NCI-H2081 (cell line): ENCODE measurements at regions not wholly inside any gene's neighbourhood (a gene's known extent, or its start where the extent isn't known, plus 50 kb on each side); places are given as distances from the start of the nearest gene placed in this dataset.
A peak's percentile ranks its signal among the peaks of the same experiment; 100 is the strongest.
"Not testable (repeated sequence)": the region's sequence is repeated elsewhere in the genome, so short reads cannot be mapped to it uniquely, and the experiment has no call there.

Experiments used
- DNase-seq, 2 experiments: peaks; one replicate each; lab custom pipeline; 2025; lab: John Stamatoyannopoulos, UW

DNA sequence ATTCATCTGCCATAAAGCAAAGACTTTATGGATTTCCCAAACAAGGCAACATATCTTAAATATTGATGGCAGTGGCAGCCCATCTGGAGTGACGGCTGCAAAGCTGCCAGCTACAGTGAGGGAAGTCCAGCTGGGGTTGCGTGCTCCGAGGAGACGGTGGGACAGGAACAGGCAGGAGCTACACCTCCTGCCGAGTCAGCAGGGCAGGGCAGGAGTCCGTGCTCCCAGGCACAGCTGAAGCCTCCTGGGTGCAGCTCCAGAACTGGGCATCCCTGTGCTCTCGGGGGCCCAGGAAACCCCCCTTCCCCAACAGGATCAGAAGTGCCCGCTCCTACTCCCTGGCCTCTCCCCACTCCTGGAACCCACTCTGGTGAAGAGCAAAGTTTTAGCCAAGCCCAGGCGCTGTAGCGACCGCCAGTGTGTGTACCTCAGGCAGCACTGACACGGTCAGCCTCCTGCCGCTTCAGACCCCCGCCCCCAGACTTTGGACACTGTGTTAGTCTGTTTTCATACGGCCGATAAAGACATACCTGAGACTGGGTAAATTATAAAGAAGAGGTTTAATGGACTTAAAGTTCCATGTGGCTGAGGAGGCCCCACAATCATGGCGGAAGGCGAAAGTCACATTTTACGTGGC is 556.4 kb upstream of the CCDC54 start:
- no peak for DNase-seq

DNA sequence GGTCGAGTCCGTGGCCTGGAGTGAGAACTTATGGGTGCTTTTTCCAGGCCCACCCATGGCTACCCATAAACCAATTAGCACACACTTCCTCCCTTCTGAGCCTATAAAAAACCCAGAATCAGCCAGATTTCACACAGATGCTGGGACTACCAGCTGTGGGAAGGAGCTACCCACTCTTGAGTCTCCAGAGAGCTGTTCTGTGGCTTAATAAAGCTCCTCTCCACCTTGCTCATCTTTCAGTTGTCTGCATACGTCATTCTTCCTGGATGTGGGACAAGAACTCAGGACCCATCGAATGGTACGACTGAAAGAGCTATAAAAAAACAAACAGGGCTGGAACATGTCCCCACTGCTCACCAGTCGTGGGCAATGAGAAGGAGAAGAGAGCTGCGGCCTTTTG is 555.4 kb upstream of the CCDC54 start:
- DNase-seq, result no peak

DNA sequence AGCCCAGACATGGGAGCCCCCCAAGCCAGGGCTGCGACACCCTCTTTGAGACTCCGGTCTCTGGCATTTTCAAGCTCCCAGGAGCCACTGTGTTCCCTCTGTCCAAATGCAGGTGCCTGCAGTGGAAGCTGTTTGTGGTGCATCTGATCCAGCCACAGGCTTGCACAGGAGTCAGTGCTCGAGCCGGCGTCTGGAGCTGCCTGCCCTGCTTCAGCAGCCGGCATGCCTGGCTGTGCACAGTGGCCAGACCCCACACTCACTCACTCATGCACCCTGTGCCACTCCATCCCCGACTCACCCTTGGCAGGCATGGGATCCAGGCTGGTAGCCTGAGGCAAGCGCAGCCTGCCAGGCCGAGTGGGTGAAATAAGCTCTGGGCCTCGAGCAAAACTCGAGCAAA is 555.0 kb upstream of the CCDC54 start:
- DNase-seq, result no peak

DNA sequence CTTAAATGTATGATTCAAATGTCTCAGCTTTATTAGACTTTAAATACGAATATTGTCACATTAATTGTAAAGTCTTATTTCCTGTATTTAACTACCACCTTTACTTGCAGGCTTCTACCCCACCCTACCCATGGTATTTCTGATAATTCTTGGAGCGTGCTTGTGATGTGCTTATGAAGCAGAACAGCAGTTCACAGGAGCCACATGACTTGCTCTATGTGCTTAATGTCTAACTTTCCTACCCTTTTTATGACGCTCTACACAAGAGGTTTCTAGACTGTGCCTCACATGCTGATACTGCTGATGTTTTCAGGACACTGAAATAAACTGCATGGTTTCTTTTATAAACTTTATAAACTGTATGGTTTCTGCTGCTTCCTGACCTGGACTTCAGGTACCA is 553.5 kb upstream of the CCDC54 start:
- no peak for DNase-seq

DNA sequence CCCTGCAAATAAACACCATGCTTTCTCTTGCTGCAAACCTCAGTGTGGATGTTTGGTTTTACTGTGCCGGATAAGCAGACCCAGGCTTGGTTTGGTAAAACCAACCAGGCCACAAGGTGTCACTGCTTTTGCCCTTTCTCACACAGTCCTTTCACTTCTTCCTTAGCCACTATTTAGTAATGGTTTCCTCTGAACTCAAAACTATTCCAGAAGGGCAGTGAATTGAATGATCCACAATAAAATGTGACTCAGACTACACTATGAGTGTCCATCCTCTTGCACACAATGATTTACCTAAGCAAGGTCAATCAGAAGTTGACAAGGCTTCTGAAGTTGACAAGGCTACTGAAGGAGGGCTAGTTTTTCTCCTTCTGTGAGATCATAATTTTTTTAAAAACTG is 552.4 kb upstream of the CCDC54 start:
- peak in 1 of 2 experiments; percentile 8 for DNase-seq

DNA sequence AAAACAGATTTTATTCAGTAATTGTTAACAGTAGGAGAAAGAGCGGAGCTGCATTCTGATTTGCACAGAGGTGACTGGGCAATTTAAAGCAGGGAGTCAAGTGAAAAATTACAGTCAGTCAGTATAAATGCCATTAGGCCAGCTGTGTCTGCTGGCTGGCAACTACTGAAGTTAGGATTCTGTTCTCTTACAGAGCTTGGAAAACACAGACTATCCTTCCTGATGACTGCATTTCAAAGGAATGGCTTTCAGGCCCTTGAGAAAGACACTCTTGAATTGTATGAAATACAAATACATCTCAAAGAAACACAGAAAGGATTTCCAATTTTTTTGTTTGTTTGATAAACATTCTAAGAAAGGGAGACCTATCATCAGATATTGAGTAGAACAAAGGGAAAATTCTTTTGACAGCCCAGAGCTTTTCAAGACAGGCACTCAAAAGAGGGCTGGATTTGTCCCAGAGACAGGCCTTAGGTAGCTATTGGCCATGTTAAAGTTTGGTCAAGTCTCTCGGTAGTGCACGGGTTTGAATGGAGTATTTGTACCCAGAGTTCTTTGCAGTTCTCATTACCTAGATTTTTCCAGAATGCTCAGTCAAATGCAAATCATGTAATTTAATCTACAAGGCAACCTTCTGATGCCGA is 551.2 kb upstream of the CCDC54 start:
- DNase-seq, result no peak

DNA sequence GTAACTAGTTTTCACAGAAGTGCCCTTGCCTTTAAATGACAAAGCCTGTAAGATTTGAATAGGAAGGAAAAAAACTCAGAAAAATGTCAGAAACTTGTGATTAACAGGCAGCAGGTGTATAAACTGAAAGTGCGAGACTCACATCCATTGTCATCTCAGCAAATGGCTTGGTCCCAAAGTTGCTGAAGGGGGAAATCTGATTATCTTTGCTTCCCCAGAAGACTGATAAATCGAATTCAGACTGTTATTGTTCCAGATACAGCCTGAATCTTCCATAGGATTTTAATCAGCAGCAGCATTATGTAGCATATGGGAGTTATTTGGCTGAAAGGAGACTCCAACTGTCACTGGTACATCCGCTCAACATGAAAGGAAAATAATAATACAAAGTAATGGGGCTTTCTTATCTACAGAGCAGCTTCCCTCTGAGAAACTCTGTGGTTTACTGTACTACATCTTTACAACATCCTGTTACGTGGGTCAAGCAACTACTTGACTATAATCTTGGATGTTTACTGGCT is 550.4 kb upstream of the CCDC54 start:
- DNase-seq, result no peak

DNA sequence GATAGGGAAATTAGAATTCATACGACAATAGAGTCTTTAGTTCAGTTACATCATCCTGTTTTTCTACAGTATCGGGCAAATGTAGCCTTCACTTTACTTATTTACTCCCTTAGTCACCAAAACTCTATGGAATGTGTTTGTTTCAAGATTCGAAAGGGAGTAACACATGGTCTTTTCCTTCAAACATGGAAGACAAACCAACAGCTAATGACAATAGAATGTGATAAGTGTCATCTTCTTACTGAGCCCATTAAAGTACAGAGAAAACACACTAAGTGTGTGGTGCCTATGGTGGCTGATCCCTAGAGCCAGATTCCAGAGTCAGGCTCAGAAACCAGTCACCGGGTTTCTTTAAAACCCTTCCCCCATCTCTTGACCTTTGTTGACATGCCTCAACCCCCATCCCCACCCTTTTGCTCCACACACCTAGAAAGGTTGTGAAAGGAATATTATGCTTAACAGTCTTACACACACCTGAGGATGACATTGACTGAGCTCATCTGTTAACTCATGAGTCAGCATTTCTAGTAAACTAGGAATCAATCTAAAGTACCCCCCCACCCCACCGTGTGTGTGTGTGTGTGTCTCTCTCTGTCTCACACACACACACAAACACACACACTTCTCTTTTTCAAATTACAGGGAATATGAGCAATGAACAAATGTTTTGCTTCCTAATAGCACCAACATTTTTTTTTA is 549.6 kb upstream of the CCDC54 start:
- DNase-seq, result no peak

DNA sequence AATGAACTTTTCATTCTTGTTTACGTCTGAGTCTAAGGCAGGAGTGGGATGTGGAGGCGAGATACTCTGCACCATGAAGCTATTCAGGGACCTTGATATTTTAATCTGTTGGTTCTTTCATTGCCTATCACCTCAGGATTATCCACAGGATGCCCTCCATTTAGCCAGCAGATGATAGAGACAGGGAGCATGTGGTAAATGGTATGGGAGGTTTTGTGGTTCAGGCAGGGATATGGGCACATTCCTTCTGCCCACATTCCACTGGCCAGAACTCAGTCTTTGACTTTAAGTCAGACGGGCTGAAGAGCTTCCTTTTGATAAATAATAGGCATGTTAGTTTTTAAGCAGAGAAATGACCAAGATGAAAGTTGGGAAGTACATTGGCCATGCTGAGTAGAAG is 548.0 kb upstream of the CCDC54 start:
- no peak for DNase-seq

DNA sequence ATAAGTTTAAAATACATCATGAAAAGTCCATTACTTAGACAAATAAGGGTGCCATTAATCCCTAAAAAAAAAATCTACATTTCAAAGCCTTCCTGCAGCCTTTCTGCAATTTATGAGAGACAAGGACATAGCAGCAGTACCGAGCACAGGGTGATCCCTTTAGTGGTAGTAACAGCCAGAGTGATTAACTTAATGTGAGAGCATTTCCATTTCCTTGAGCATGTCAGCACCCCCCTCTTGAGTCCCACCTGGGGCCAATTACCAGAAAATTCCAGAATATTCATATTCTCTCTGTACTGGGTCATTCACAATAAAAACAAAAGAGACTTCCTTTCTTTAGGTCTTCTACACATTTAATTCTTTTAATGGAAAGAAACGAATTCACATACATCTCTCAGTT is 546.9 kb upstream of the CCDC54 start:
- no peak for DNase-seq

DNA sequence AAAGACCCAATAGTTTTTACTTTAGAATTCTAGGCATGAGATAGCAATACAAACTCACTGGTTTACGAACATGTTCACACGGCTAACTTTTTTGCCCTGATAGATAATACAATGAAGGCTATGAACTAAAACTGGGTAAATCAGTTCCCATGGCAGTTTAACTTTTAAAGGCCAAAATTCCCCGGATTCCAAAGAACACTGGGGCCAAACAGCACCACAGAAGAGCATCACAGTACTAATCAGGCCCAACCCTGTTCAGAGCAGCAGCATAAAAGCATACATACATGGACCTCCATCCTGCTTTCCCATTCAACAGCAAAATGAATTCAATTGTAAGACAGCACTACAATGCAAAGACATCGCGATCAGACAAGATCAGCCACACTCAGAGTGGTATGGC is 540.3 kb upstream of the CCDC54 start:
- DNase-seq, result no peak

DNA sequence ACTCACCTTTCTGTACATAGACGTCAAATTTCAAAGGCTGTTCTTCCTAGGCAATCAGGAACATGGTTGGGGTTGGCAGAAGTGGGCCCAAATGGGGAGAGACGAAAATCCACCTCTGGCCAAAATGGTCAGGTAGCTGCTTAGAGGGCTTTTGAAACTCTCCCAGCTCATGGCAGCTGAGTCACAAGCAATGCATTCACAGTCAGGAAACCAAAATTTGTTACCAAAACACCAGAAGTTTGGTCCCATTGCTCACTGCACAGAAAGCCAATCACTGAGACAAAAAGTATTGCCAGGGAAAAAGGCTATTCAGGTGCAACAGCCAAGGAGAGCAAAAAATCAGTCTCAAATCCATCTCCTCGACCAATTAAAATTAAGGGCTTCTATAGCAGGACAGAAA is 539.6 kb upstream of the CCDC54 start:
- no peak for DNase-seq

DNA sequence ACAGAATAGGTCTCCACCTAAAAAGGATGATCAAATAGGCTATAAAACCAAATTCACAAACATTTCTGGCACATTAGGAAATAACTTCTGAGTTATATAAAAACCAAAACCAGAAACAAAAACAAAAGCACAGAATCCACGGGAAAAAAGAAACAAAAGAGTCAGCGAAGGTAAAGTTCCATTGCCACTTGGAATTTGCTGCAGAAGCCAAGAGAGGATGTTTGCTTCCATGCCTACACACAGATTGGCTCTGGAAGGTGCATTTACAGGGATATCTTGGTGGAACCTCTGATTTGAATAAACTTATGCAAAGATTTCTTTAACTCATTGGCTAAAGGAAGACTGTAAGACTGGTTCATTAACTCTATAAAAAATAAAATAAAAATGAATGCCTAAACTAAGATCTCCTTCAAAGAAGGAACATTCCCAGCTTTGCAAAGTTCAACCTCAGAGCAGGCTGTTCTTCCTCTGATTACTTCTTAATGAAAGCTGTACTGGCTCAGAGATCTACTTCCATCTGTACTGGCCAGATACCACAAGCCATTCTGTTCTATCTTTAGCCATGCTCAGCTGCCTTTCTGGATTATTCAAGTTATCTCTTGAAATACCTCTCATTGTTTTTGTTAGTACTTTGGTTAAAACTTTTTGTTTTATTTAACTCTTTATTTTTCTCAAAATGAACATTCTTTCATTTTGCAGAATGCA is 537.5 kb upstream of the CCDC54 start:
- DNase-seq, result no peak

DNA sequence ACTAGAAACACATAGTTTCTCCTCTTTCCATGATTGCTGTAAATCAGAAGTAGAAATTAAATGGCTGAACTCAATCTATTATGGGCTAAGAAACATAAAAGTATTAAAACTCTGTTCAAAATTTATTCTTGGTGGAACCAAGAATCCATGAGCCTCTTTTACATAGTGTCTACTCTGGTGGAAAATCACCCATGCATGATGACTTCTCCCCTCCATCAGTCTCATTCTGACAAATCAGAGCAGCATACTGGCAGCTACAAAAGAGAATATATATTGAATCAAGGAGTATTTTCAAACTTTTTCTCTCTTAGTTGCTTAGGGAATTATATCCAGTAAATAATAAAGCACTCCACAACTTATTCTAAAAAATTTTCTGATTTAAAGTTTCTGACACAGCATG is 536.9 kb upstream of the CCDC54 start:
- no peak for DNase-seq

DNA sequence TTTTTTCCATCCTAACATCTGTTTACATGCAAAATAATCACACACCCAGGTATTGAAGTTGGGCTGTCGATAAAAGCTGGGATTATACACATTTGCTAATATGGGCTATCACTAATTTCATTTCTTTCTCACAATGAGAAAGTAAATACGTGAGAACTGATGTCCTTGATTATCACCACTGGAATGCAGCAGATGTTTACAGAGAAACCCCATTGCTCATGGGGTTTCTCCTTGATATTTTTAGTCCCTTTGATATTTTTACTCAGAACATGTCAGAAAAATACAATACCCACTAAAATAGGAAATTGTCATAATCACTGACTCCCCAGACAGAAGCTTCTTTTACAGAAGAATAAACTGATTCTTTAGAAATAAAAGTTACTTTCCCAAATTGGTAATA is 535.1 kb upstream of the CCDC54 start:
- no peak for DNase-seq

DNA sequence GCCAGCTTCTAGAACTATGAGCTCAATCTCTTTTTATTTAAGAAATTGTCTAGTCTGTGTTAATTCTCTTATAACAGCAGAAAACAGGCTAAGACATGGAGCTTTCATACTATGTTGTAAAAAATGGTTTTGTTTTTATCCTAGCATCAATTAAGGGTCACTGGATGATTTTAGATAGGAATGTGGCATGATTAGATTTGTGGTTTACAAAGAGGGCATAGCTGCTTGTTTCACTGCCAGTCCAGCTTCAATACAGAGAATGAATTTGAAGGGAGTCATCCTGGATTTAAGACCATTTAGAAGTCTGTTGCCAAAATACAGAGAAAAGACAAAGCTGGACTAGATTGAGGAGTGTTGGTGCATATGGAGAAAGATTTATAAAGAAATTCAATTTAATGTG is 532.6 kb upstream of the CCDC54 start:
- no peak for DNase-seq

DNA sequence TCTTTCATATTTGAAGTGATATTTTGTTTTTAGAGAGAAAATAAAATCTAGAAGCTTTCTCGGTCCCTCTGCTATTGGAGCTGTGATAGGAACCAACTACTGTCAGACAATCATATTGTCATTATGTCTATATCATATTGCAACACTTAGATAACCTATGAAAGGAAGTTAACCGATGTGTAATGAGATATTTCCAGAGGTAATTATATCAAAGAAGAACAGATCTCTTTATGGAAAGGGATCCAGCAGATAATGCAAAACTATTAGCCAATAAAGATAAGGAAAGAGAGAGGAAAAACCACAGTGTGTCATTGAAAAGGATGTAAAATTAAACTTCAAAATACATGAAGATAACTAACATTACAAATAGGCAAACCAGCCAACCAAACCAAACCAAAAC is 529.1 kb upstream of the CCDC54 start:
- DNase-seq, result no peak

DNA sequence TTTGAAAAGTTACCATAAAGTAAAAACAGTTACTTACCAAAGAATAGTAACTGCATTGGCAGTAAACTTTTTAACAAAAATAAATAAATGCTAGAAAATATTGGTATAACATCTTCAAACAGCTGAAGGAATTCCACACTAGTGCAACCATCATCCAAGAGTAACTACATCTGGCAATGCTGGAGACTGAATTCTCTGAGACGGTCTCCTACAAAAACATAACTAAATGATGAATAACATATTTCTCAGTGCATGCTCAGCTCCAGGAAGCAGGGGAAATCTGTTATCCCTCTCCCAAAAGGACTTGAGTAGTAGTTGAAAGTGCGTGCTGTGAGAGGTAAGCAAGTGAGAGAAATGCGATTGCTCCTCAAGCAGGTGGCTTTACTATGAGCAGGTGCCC is 526.8 kb upstream of the CCDC54 start:
- DNase-seq, result no peak

DNA sequence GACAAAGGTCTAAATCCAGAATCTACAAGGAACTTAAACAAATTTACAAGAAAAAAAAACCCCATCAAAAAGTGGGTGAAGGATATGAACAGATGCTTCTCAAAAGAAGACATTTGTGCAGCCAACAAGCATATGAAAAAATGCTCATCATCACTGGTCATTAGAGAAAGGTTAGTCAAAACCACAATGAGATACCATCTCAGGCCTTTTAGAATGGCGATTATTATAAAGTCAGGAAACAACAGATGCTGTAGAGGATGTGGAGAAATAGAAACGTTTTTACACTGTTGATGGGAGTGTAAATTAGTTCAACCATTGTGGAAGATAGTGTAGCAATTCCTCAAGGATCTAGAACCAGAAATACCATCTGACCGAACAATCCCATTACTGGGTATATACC is 518.9 kb upstream of the CCDC54 start:
- DNase-seq, result not testable (repeated sequence)

DNA sequence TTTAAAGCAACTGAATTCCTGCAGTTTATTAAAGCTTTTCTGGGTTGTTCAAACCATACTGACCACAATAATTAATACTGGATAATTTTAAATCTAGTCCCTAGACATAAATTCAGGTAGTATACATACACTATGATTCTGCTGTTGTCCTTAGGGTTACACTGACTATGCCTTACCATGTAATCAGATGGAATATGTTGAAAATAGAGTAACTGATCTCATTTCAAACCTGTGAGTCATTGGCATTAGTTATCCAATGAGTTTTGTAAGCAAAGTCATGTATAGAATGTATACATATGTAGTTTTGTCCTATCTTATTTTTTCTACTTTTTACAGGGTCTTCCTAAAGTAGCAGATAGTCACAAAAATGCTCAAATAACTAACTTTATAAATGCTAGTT is 517.1 kb upstream of the CCDC54 start:
- DNase-seq, result no peak

DNA sequence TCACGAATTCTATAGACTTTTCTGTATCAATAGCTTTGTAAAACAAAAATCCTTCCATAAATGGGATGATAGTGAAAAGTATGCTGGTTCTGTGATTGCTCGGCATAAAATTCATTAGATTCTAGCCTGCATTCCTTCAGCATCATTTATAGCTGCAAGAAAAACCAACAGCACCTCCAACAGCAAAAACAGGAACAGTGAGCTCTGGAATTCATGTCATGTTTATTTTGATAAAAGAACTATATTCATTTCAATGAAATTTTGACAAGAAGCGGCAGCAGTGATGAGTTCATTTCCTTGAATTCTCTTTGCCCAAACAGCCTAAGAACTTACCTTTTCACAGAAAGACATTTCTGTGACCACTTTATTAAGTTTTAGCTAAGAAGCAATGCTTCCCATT is 515.2 kb upstream of the CCDC54 start:
- DNase-seq, result no peak

DNA sequence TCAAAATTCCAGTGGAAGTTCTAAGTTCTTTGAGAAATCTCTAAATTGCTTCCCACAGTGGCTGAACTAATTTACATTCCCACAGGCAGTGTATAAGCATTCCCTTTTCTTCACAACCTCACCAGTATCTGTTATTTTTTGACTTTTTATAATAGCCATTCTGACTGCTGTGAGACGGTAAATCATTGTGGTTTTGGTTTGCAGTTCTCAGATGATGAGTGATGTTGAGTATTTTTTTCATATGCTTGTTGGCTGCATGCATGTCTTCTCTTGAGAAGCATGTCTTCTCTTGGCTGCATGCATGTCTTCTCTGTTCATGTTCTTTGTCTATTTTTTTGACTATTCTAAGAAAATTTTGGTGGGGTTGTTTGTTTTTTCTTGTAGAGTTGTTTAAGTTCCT is 499.6 kb upstream of the CCDC54 start:
- DNase-seq, result no peak

DNA sequence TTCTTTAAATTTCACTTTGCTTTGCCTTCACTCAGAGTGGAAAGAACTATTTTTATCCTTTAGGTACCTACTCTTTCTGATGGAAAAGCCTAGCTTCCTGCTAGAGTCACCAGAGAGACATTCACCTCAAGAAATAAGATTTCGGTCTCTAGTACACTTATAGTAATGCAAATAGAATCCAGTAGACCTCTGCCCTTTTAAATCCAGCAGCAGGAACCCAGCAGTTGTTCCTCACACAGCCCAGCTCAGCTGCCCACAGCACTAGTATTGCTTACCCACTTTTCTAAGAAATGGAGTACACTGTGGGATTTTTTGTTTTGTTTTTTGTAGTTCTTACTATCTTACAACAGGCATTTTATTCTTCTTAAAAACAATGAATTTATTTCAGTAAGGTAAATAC is 497.0 kb upstream of the CCDC54 start:
- no peak for DNase-seq
